Osteoblast (primary cell): ENCODE measurements at regions not wholly inside any gene's neighbourhood (a gene's known extent, or its start where the extent isn't known, plus 50 kb on each side); places are given as distances from the start of the nearest gene placed in this dataset.

Source experiments
- DNase-seq: peaks from one replicate; pipeline ENCODE4 v3.0.0; 2011; ENCODE audit warnings: low spot score, mixed read lengths; ENCODE audit not compliant: insufficient read length; ENCODE audit errors: missing footprints
- H2AFZ ChIP-seq: 2 replicates; pipeline ENCODE4 v1.6.0; 2011; ENCODE audit warnings: mild to moderate bottlenecking, low read length
- H3K27ac ChIP-seq: 2 replicates; pipeline ENCODE4 v1.5.1; 2011; ENCODE audit warnings: mild to moderate bottlenecking, low read depth, low read length, moderate library complexity
- H3K27me3 ChIP-seq: 2 replicates; pipeline ENCODE4 v1.6.0; 2012; ENCODE audit warnings: mild to moderate bottlenecking, control low read depth, inconsistent platforms, low read length, moderate library complexity; ENCODE audit not compliant: insufficient read depth
- H3K36me3 ChIP-seq: 2 replicates; pipeline ENCODE4 v1.5.1; 2011; ENCODE audit warnings: mild to moderate bottlenecking, low read length, control low read depth, moderate library complexity; ENCODE audit not compliant: insufficient read depth
- H3K4me1 ChIP-seq: 2 replicates; pipeline ENCODE4 v1.5.1; 2011; ENCODE audit warnings: mild to moderate bottlenecking, low read length, control low read depth, moderate library complexity; ENCODE audit not compliant: insufficient read depth
- H3K4me2 ChIP-seq: 2 replicates; pipeline ENCODE4 v1.6.0; 2011; ENCODE audit warnings: mild to moderate bottlenecking, low read length; ENCODE audit not compliant: insufficient read depth
- H3K4me3 ChIP-seq: fragments of 200-600 bp; sonication (generic); 3 replicates; pipeline ENCODE4 v1.5.1; 2012; ENCODE audit warnings: mild to moderate bottlenecking, low read length, inconsistent platforms; ENCODE audit not compliant: insufficient read depth
- H3K79me2 ChIP-seq: 2 replicates; pipeline ENCODE4 v1.6.0; 2012; ENCODE audit warnings: mild to moderate bottlenecking, low read length, control low read depth, inconsistent platforms; ENCODE audit not compliant: insufficient read depth
- H3K9me3 ChIP-seq: 2 replicates; pipeline ENCODE4 v1.5.1; 2011; ENCODE audit warnings: low read depth, low read length, control low read depth
- H4K20me1 ChIP-seq: 2 replicates; pipeline ENCODE4 v1.6.0; 2012; ENCODE audit warnings: mild to moderate bottlenecking, low read length, control low read depth; ENCODE audit not compliant: insufficient read depth
- TF ChIP-seq, protein P1 (sequence below): IDR thresholded peaks from 2 replicates; pipeline ENCODE4 v1.5.1; 2011; ENCODE audit warnings: mild to moderate bottlenecking, low read depth, low read length, moderate library complexity; ENCODE audit errors: extremely low read depth

DNA sequence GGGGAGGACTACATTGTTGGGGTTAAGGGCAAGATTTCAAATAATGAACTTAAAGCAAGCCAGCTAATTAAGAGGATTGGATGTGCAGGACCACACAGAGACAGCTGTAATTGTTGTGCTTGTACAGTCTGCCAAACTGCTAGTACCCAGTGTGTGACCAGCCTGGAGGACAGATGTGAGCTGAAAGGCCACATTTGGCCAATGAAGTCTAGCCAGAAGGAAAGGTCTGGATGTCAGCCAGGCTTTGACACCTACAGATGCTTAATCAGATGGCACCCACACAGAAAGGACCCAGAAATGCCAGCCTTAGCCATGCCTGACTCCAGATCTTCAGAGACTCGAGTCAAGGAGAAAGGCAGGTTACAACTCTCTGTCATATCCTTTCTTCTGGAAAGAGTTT, 491.1 kb downstream of the KIF4B start:
- Histone ChIP-seq H3K36me3 (no peaks in the 10 kb centered on the region), H3K27ac (no peak overlapping the region), H3K27me3 (no peaks in the 10 kb centered on the region), H2AFZ (no peak overlapping the region), H3K4me1 (no peaks in the 10 kb centered on the region), H3K79me2 (no peaks in the 10 kb centered on the region), H3K9me3 (no peaks in the 10 kb centered on the region), H4K20me1 (no peaks in the 10 kb centered on the region), H3K4me2 (no peak overlapping the region), H3K4me3 (no peak overlapping the region)
- no peak for DNase-seq
- TF ChIP-seq, protein P1, sequence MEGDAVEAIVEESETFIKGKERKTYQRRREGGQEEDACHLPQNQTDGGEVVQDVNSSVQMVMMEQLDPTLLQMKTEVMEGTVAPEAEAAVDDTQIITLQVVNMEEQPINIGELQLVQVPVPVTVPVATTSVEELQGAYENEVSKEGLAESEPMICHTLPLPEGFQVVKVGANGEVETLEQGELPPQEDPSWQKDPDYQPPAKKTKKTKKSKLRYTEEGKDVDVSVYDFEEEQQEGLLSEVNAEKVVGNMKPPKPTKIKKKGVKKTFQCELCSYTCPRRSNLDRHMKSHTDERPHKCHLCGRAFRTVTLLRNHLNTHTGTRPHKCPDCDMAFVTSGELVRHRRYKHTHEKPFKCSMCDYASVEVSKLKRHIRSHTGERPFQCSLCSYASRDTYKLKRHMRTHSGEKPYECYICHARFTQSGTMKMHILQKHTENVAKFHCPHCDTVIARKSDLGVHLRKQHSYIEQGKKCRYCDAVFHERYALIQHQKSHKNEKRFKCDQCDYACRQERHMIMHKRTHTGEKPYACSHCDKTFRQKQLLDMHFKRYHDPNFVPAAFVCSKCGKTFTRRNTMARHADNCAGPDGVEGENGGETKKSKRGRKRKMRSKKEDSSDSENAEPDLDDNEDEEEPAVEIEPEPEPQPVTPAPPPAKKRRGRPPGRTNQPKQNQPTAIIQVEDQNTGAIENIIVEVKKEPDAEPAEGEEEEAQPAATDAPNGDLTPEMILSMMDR: no peak

DNA sequence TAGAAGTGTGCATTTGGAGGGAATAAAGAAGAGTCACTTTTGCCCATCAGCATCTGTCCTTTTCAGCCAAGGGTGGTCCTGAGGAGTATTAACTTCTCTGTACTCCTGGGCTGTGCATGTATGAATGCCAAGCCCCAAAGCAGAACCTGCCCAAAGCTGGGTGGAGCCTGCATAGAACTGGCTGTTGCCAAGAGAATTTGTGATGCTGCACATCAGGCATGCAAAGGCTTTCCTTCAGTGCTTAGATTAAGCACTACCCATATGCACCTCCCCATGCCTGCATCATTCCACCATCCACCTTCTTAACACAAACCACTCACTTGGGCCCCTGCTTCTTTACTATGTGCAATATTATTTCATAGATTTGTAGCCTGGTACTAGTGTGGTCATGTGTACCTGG, 493.8 kb downstream of the KIF4B start:
- no peak for DNase-seq
- Histone ChIP-seq H3K79me2 (no peaks in the 10 kb centered on the region), H3K27me3 (no peaks in the 10 kb centered on the region), H3K36me3 (no peaks in the 10 kb centered on the region), H3K4me1 (no peaks in the 10 kb centered on the region), H3K4me2 (no peak overlapping the region), H3K9me3 (no peaks in the 10 kb centered on the region), H3K27ac (no peak overlapping the region), H3K4me3 (no peak overlapping the region), H2AFZ (no peak overlapping the region), H4K20me1 (no peaks in the 10 kb centered on the region)
- TF ChIP-seq, protein P1: no peak

GRCh38 chr5:155508673-155509072, 495.1 kb downstream of the KIF4B start:
- no peak overlapping the region for H2AFZ ChIP-seq
- TF ChIP-seq, protein P1: no peak

GRCh38 chr5:155512329-155512728, 498.8 kb downstream of the KIF4B start:
- TF ChIP-seq, protein P1: no peak

More at GRCh38 chr5:155508673-155509072, 495.1 kb downstream of the KIF4B start:
- no peak overlapping the region for H3K27ac ChIP-seq
- no peaks in the 10 kb centered on the region for H3K9me3 ChIP-seq
- H3K79me2 ChIP-seq: no peaks in the 10 kb centered on the region
- H3K27me3 ChIP-seq: no peaks in the 10 kb centered on the region
- no peaks in the 10 kb centered on the region for H4K20me1 ChIP-seq
- no peak for DNase-seq
- no peaks in the 10 kb centered on the region for H3K36me3 ChIP-seq
- H3K4me3 ChIP-seq: no peak overlapping the region
- no peaks in the 10 kb centered on the region for H3K4me1 ChIP-seq
- H3K4me2 ChIP-seq: no peak overlapping the region

More at GRCh38 chr5:155512329-155512728, 498.8 kb downstream of the KIF4B start:
- H3K4me2 ChIP-seq: no peak overlapping the region
- no peaks in the 10 kb centered on the region for H3K36me3 ChIP-seq
- DNase-seq: no peak
- no peak overlapping the region for H3K27ac ChIP-seq
- H2AFZ ChIP-seq: no peak overlapping the region
- no peaks in the 10 kb centered on the region for H3K79me2 ChIP-seq
- no peaks in the 10 kb centered on the region for H3K27me3 ChIP-seq
- no peaks in the 10 kb centered on the region for H4K20me1 ChIP-seq
- H3K4me3 ChIP-seq: no peak overlapping the region
- H3K9me3 ChIP-seq: no peaks in the 10 kb centered on the region
- no peaks in the 10 kb centered on the region for H3K4me1 ChIP-seq
